SK-N-MC (cell line): ENCODE measurements at regions not wholly inside any gene's neighbourhood (a gene's known extent, or its start where the extent isn't known, plus 50 kb on each side); places are given as distances from the start of the nearest gene placed in this dataset.

Experiments used
- EZH2 ChIP-seq: fragments of 200-600 bp; sonication (generic); IDR thresholded peaks from one replicate; pipeline ENCODE4 v1.6.1; 2017; ENCODE audit warnings: antibody characterized with exemption
- POLR2AphosphoS5 ChIP-seq: IDR thresholded peaks from 2 replicates; pipeline ENCODE4 v1.6.1; 2012; ENCODE audit warnings: mild to moderate bottlenecking, low read depth, low read length, borderline replicate concordance

DNA sequence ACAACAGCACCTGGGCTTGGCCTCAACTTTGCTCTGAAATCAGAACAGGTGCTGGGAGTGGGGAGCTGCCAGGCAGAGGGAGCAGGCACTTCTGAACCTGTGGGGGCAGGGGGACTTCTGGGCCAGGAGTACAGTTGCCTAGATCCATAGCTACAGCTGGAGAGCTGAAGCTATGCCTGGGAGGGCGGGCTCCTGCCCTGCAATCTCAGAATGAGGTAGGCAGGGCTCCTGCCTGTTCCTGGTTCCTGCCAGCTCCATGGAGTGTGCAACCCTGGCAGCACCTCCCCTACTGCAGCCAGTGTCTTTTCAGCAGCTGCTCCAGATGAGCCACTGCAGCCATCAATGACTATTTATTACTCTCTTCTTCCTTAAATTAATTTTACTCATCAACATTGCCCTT lies 62.1 kb upstream of the NAV3 start:
- no peak for TF ChIP-seq POLR2AphosphoS5
- no peak for TF ChIP-seq EZH2
